ENCODE measurements at regions not wholly inside any gene's neighbourhood (a gene's known extent, or its start where the extent isn't known, plus 50 kb on each side); places are given as distances from the start of the nearest gene placed in this dataset.

DNA sequence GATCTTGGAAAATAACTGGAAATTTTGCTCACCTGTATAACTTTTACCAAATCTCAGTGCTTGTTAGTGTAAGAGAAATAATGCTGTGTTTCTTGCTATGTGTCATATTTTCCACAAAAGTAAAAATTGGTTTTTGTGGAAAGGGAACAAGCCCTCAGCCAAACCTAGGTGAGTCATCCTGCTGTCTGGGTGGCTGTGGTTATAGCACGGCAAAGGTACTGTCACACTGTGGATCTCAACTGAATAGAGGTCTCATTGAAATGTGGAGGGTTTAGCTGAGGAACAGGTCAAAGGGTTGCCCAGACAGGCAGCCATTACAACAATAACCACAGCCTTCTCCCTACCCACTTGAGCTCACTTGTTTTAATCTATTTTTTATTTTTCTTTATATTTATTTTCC is 338.8 kb upstream of the DACH1 start:
- Histone ChIP-seq H3K27ac (ENCODE audit: low read depth in 2 of 2, low read length in 1 of 2) (no peak overlapping the region), H3K9ac (no peak overlapping the region), H3K36me3 (replicated peaks in 1 of 2; ENCODE audit: control insufficient read depth in 1 of 2, insufficient read depth in 2 of 2, low read length in 1 of 2) (no peaks in the 10 kb centered on the region), H3K9me2 (no peaks in the 10 kb centered on the region), H3K9me3 (no peaks in the 10 kb centered on the region), H3F3A (replicated peaks; ENCODE audit: insufficient read depth) (peaks cover 4% of the 10 kb centered on the region), H3K4me3 (ENCODE audit: low read depth in 2 of 2, low read length in 1 of 2) (no peak overlapping the region), H4K20me1 (ENCODE audit: insufficient read depth) (no peaks in the 10 kb centered on the region), H2AFZ (ENCODE audit: low read depth) (no peak overlapping the region), H3K79me2 (ENCODE audit: insufficient read depth) (no peaks in the 10 kb centered on the region), H3K4me2 (no peak overlapping the region), H3K27me3 (ENCODE audit: insufficient read depth) (no peaks in the 10 kb centered on the region), H3K4me1 (ENCODE audit: control insufficient read depth in 1 of 2, insufficient read depth in 2 of 2, low read depth in 1 of 2, low read length in 1 of 2) (peaks cover 0 to 4% of the 10 kb centered on the region in 2 experiments; a peak in 2 of 4 replicates)
- TF ChIP-seq TAF1 (IDR thresholded peaks at IDR 0.05; ENCODE audit: borderline replicate concordance, low read depth, low read length) (no peak), EZH2phosphoT487 (IDR thresholded peaks at IDR 0.05; ENCODE audit: borderline replicate concordance, low read depth) (no peak), ELF1 (IDR thresholded peaks at IDR 0.05) (no peak), MEF2A (IDR thresholded peaks at IDR 0.05; ENCODE audit: borderline replicate concordance, low read depth) (no peak), SIN3A (IDR thresholded peaks at IDR 0.05; ENCODE audit: borderline replicate concordance, low read depth, low read length) (no peak), RFX5 (IDR thresholded peaks at IDR 0.05; ENCODE audit: low read length) (no peak), RAD21 (IDR thresholded peaks at IDR 0.05; ENCODE audit: low read length) (no peak), POLR2AphosphoS5 (IDR thresholded peaks at IDR 0.05; ENCODE audit: low read depth, low read length) (no peak), REST (IDR thresholded peaks at IDR 0.05; ENCODE audit: low read depth, low read length) (no peak), PBX3 (IDR thresholded peaks at IDR 0.05) (no peak), GATA2 (CRISPR knock-in tag; IDR thresholded peaks at IDR 0.05) (no peak), TCF12 (IDR thresholded peaks at IDR 0.05) (no peak), MAX (IDR thresholded peaks at IDR 0.05; ENCODE audit: low read depth) (no peak)
- no peak for DNase-seq
- WGBS (ENCODE audit: low lambda C conversion rate), result 22% methylated on average over 1 of the region's 1 CpG
- POLR2A ChIA-PET, result no interaction called here
- CTCF ChIA-PET, result interaction anchor here (0.6 kb wide), 1 partner anchor 34 kb away, joined by 3 read pairs; no protein-coding TSS in a partner anchor

DNA sequence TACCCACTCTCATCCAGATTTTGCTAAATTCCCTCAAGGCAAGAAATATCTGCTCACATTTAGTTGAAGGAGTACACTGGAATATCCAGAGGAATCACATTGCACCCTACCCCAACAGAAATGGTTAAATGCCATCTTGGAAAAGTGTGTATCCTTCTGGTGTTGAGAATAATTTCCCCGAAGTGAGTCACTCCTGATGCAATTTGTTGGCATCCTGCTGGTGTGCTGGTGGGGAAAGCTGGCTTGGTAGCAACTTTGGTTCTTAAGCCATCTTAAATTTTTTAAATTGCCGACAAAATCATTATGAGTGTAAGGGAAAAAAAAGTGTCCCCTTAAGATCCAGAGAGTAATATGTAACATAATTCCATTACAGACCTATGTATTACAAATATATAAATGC is 337.3 kb upstream of the DACH1 start:
- H3K27ac ChIP-seq (ENCODE audit: low read depth in 2 of 2, low read length in 1 of 2), result no peak overlapping the region
- POLR2A ChIA-PET, result no interaction called here
- no peak overlapping the region for H3K4me3 ChIP-seq (ENCODE audit: low read depth in 2 of 2, low read length in 1 of 2)
- 45% methylated on average over 2 of the region's 2 CpGs for WGBS (ENCODE audit: low lambda C conversion rate)
- TF ChIP-seq NFIC (IDR thresholded peaks at IDR 0.05; ENCODE audit: borderline replicate concordance) (peak; percentile 65), FOSL2 (IDR thresholded peaks at IDR 0.05; ENCODE audit: borderline replicate concordance, low read depth) (peak; percentile 71; the same call in 1 of the 2 replicates), EP300 (IDR thresholded peaks at IDR 0.05; ENCODE audit: borderline replicate concordance in 1 of 2, low read depth in 1 of 2, low read length in 1 of 2) (0 out of 4 replicates have a peak, but pooled peaks of 1 of the 2 experiments have one; percentile 33), EZH2phosphoT487 (IDR thresholded peaks at IDR 0.05; ENCODE audit: borderline replicate concordance, low read depth) (no peak), RXRA (IDR thresholded peaks at IDR 0.05; ENCODE audit: borderline replicate concordance, low read depth) (no peak), JUND (IDR thresholded peaks at IDR 0.05) (peak; percentile 51), NRF1 (IDR thresholded peaks at IDR 0.05; ENCODE audit: low read depth, low read length) (no peak)
- H3F3A ChIP-seq (replicated peaks; ENCODE audit: insufficient read depth), result peaks cover 9% of the 10 kb centered on the region
- no peak overlapping the region for H3K9ac ChIP-seq
- H4K20me1 ChIP-seq (ENCODE audit: insufficient read depth), result no peaks in the 10 kb centered on the region
- no peaks in the 10 kb centered on the region for H3K79me2 ChIP-seq (ENCODE audit: insufficient read depth)
- no peaks in the 10 kb centered on the region for H3K36me3 ChIP-seq (replicated peaks in 1 of 2; ENCODE audit: control insufficient read depth in 1 of 2, insufficient read depth in 2 of 2, low read length in 1 of 2)
- CTCF ChIA-PET, result interaction anchor here (0.7 kb wide), 1 partner anchor 15 kb away, joined by 5 read pairs; no protein-coding TSS in a partner anchor
- no peaks in the 10 kb centered on the region for H3K9me3 ChIP-seq
- DNase-seq, result no peak
- peaks cover 2 to 4% of the 10 kb centered on the region in 2 experiments; a peak in 2 of 4 replicates for H3K4me1 ChIP-seq (ENCODE audit: control insufficient read depth in 1 of 2, insufficient read depth in 2 of 2, low read depth in 1 of 2, low read length in 1 of 2)
- no peak overlapping the region for H2AFZ ChIP-seq (ENCODE audit: low read depth)
- no peaks in the 10 kb centered on the region for H3K9me2 ChIP-seq
- no peaks in the 10 kb centered on the region for H3K27me3 ChIP-seq (ENCODE audit: insufficient read depth)
- no peak overlapping the region for H3K4me2 ChIP-seq

Measured in SK-N-SH (cell line).